ENCODE measurements at regions not wholly inside any gene's neighbourhood (a gene's known extent, or its start where the extent isn't known, plus 50 kb on each side); places are given as distances from the start of the nearest gene placed in this dataset.

DNA sequence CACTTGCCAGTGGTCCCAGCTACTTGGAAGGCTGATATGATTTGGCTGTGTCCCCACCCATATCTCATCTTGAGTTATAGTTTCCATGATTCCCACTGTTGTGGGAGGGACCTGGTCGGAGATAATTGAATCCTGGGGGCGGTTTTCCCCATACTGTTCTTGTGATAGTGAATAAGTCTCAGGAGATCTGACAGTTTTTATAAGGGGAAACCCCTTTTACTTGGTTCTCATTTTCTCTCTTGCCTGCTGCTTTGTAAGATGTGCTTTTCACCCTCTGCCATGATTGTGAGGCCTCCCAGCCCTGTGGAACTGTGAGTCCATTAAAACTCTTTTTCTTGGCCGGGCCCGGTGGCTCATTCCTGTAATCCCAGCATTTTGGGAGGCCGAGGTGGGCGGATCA lies 265.4 kb upstream of the SPOPL start:
- TF ChIP-seq CTCF (IDR thresholded peaks at IDR 0.05) (no peak), POLR2A (IDR thresholded peaks at IDR 0.05) (no peak)

Measured in transverse colon (tissue), 3 donors.